Thyroid gland (tissue), 4 donors: ENCODE measurements at regions not wholly inside any gene's neighbourhood (a gene's known extent, or its start where the extent isn't known, plus 50 kb on each side); places are given as distances from the start of the nearest gene placed in this dataset.

Experiments
- POLR2A ChIP-seq, 2 donors: fragments of 450-650 bp; IDR thresholded peaks; one replicate each; pipeline ENCODE4 v1.6.1; 2017; ENCODE audit warnings: antibody characterized with exemption in 2 of 2, mild to moderate bottlenecking in 2 of 2, moderate library complexity in 1 of 2
- TF ChIP-seq, protein P1 (sequence below), 6 experiments: fragments of 200-600 bp in 3 of 6; fragments of 450-650 bp in 3 of 6; sonication (generic) in 3 of 6; IDR thresholded peaks; one replicate each; pipeline ENCODE4 v1.5.1; 2016 to 2019; ENCODE audit warnings: antibody characterized with exemption in 6 of 6, mild to moderate bottlenecking in 2 of 6, inconsistent platforms in 1 of 6, moderate library complexity in 1 of 6

DNA sequence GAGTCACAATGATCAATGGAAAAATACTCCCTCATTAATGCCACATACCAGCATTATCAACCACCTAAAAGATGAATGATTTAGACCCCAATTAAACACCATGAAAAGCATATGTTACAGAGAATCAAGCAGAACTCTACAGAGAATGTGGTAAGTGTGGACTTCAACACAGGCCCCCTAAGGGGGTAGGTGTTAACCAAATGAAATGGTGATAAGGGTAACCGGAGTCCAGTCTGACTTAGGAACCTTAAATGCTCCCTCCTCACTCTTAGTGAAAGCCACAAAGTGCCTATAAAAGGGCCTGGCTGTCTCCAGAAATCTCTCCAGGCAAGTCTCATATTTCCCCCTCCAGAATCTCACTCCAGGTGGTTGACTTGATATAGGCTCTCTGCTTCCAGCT, 149.2 kb upstream of the FOXD3 start:
- no peak for TF ChIP-seq POLR2A (IDR thresholded peaks at IDR 0.05)
- TF ChIP-seq, protein P1, sequence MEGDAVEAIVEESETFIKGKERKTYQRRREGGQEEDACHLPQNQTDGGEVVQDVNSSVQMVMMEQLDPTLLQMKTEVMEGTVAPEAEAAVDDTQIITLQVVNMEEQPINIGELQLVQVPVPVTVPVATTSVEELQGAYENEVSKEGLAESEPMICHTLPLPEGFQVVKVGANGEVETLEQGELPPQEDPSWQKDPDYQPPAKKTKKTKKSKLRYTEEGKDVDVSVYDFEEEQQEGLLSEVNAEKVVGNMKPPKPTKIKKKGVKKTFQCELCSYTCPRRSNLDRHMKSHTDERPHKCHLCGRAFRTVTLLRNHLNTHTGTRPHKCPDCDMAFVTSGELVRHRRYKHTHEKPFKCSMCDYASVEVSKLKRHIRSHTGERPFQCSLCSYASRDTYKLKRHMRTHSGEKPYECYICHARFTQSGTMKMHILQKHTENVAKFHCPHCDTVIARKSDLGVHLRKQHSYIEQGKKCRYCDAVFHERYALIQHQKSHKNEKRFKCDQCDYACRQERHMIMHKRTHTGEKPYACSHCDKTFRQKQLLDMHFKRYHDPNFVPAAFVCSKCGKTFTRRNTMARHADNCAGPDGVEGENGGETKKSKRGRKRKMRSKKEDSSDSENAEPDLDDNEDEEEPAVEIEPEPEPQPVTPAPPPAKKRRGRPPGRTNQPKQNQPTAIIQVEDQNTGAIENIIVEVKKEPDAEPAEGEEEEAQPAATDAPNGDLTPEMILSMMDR (IDR thresholded peaks at IDR 0.05): no peak
